Spleen (tissue), 11 donors: ENCODE measurements at regions not wholly inside any gene's neighbourhood (a gene's known extent, or its start where the extent isn't known, plus 50 kb on each side); places are given as distances from the start of the nearest gene placed in this dataset.
A peak's percentile ranks its signal among the peaks of the same experiment; 100 is the strongest.

Experiments used
- DNase-seq: peaks from one replicate; pipeline ENCODE4 v3.0.0-alpha.2; 2020
- H3K27ac ChIP-seq, 8 donors: fragments of 200-600 bp; sonication (generic) in 7 of 8; 1 replicate in 4 of 8; 2 replicates in 4 of 8; pipeline versions ENCODE4 v1.5.0 to v1.8.0; 2016 to 2021; ENCODE audit warnings: inconsistent platforms in 4 of 8, mild to moderate bottlenecking in 4 of 8, moderate library complexity in 1 of 8
- H3K27me3 ChIP-seq, 7 donors: fragments of 200-600 bp; sonication (generic) in 6 of 7; replicated peaks in 1 of 7; 1 replicate in 4 of 7; 2 replicates in 3 of 7; pipeline versions ENCODE4 v1.5.0 to v1.8.0; 2016 to 2021; ENCODE audit warnings: inconsistent platforms in 3 of 7, mild to moderate bottlenecking in 1 of 7
- H3K36me3 ChIP-seq, 6 donors: fragments of 200-600 bp; sonication (generic) in 5 of 6; 1 replicate in 4 of 6; 2 replicates in 2 of 6; pipeline versions ENCODE4 v1.5.0 to v1.8.0; 2016 to 2021; ENCODE audit warnings: inconsistent platforms in 2 of 6
- H3K4me1 ChIP-seq, 6 donors: fragments of 200-600 bp; sonication (generic) in 5 of 6; 1 replicate in 3 of 6; 2 replicates in 3 of 6; pipeline versions ENCODE4 v1.5.0 to v1.8.0; 2016 to 2021; ENCODE audit warnings: inconsistent platforms in 3 of 6
- H3K4me3 ChIP-seq, 8 donors: fragments of 200-600 bp; sonication (generic) in 7 of 8; 1 replicate in 4 of 8; 2 replicates in 4 of 8; pipeline versions ENCODE4 v1.5.0 to v1.8.0; 2016 to 2021; ENCODE audit warnings: inconsistent platforms in 4 of 8, mild to moderate bottlenecking in 4 of 8, moderate library complexity in 2 of 8
- H3K9me3 ChIP-seq, 8 donors: fragments of 200-600 bp; sonication (generic) in 7 of 8; 1 replicate in 4 of 8; 2 replicates in 4 of 8; pipeline versions ENCODE4 v1.5.0 to v1.8.0; 2016 to 2021; ENCODE audit warnings: inconsistent platforms in 4 of 8
- CTCF ChIP-seq, 11 experiments: fragments of 200-600 bp in 7 of 11; fragments of 450-650 bp in 4 of 11; sonication (generic) in 4 of 11; IDR thresholded peaks in 8 of 11; conservative IDR thresholded peaks in 3 of 11; 1 replicate in 7 of 11; 2 replicates in 4 of 11; pipeline versions ENCODE4 v1.4.0 to v1.8.0; 2016 to 2021; ENCODE audit warnings: antibody characterized with exemption in 11 of 11, inconsistent platforms in 4 of 11, mild to moderate bottlenecking in 1 of 11
- POLR2A ChIP-seq, 3 donors: fragments of 450-650 bp; IDR thresholded peaks; one replicate each; pipeline ENCODE4 v1.5.1; 2017; ENCODE audit warnings: antibody characterized with exemption in 3 of 3, mild to moderate bottlenecking in 1 of 3
- POLR2AphosphoS5 ChIP-seq, 3 donors: sonication (generic); formaldehyde crosslinking; IDR thresholded peaks; one replicate each; pipeline ENCODE4 v1.5.1; 2017; ENCODE audit warnings: antibody characterized with exemption in 3 of 3
- WGBS, 5 donors: extraction: QIAGEN DNeasy Blood & Tissue Kit in 3 of 5; methylation state at CpG; one replicate each; pipeline versions ENCODE4 v1.1.5 to v1.1.7; 2013 to 2018; 5-methylcytosine and 5-hydroxymethylcytosine counted together
- intact Hi-C: fragments of 100-400 bp; cut with DNase I; formaldehyde crosslinking; loops from one replicate; pipeline ENCODE4 v1.15.0; 2023; ENCODE audit warnings: low total_unique reads
- donor health status: healthy with polysubstance abuse.
- donor health status: DM: no; HTN: no; CAD: no; lungs with moderate emphysema.
- donor health status: DM: no; HTN: no; CAD: no.
- donor health status: Bipolar disorder and iron deficiency.
- donor health status: healthy.
- donor health status: DM: no; HTN: no; CAD: no.
- donor health status: DM: yes; HTN: yes; CAD: no.

GRCh38 chr13:44112700-44113329 is 233.1 kb downstream of the LACC1 start:
- no peaks in the 10 kb centered on the region for H3K9me3 ChIP-seq
- intact Hi-C loops = no loop called here
- peaks cover 12 to 21% (median 14%) of the 10 kb centered on the region in 6 donors for H3K4me1 ChIP-seq
- WGBS, 5 donors = 75 to 85% (median 78%) methylated on average over 6 of the region's 6 CpGs
- peak overlapping the region in 2 of 8 donors; percentile 19 to 47 for H3K27ac ChIP-seq
- no peak for TF ChIP-seq CTCF (IDR thresholded peaks at IDR 0.05 in 8 of 11, conservative IDR thresholded peaks at IDR 0.05 in 3 of 11)
- TF ChIP-seq POLR2A (IDR thresholded peaks at IDR 0.05) = no peak
- TF ChIP-seq POLR2AphosphoS5 (IDR thresholded peaks at IDR 0.05) = no peak
- no peak for DNase-seq
- no peak overlapping the region for H3K4me3 ChIP-seq
- no peaks in the 10 kb centered on the region for H3K36me3 ChIP-seq
- H3K27me3 ChIP-seq = no peaks in the 10 kb centered on the region

- intact Hi-C loops = no loop called here
- 46 to 57% (median 50%) methylated on average over 7 of the region's 7 CpGs for WGBS, 5 donors
- no peaks in the 10 kb centered on the region for H3K36me3 ChIP-seq
- TF ChIP-seq CTCF (IDR thresholded peaks at IDR 0.05 in 8 of 11, conservative IDR thresholded peaks at IDR 0.05 in 3 of 11) (no peak), POLR2A (IDR thresholded peaks at IDR 0.05) (no peak), POLR2AphosphoS5 (IDR thresholded peaks at IDR 0.05) (no peak)
- H3K9me3 ChIP-seq = no peaks in the 10 kb centered on the region
- H3K4me1 ChIP-seq = peaks cover 16 to 31% (median 17%) of the 10 kb centered on the region in 6 donors
- H3K27me3 ChIP-seq = no peaks in the 10 kb centered on the region
- H3K27ac ChIP-seq = peak overlapping the region; percentile 33 to 73 (median 60)
- H3K4me3 ChIP-seq = no peak overlapping the region
- DNase-seq = no peak
Measured at GRCh38 chr13:44116562-44117332, 237.0 kb downstream of the LACC1 start.

- Histone ChIP-seq H3K4me3 (peak overlapping the region in 1 of 8 donors; percentile 4), H3K4me1 (peaks cover 16 to 31% (median 17%) of the 10 kb centered on the region in 6 donors), H3K27ac (peak overlapping the region; percentile 33 to 73 (median 60)), H3K9me3 (no peaks in the 10 kb centered on the region), H3K36me3 (no peaks in the 10 kb centered on the region), H3K27me3 (no peaks in the 10 kb centered on the region)
- DNase-seq = no peak
- 1 to 2% (median 2%) methylated on average over 3 of the region's 3 CpGs for WGBS, 5 donors
- TF ChIP-seq POLR2AphosphoS5 (IDR thresholded peaks at IDR 0.05) (no peak), POLR2A (IDR thresholded peaks at IDR 0.05) (no peak), CTCF (IDR thresholded peaks at IDR 0.05 in 8 of 11, conservative IDR thresholded peaks at IDR 0.05 in 3 of 11) (no peak)
- intact Hi-C loops = no loop called here
Measured at GRCh38 chr13:44117351-44117750, 237.6 kb downstream of the LACC1 start.

- peaks cover 0 to 1% (median under 1%) of the 10 kb centered on the region in 8 donors for H3K9me3 ChIP-seq
- H3K36me3 ChIP-seq = no peaks in the 10 kb centered on the region
- intact Hi-C loops = no loop called here
- no peak overlapping the region for H3K4me3 ChIP-seq
- 46 to 66% (median 58%) methylated on average over 2 of the region's 2 CpGs for WGBS, 5 donors
- H3K27ac ChIP-seq = peak overlapping the region in 7 of 8 donors; percentile 33 to 73 (median 61)
- peaks cover 16 to 31% (median 17%) of the 10 kb centered on the region in 6 donors for H3K4me1 ChIP-seq
- H3K27me3 ChIP-seq = no peaks in the 10 kb centered on the region
- TF ChIP-seq CTCF (IDR thresholded peaks at IDR 0.05 in 8 of 11, conservative IDR thresholded peaks at IDR 0.05 in 3 of 11) (no peak), POLR2AphosphoS5 (IDR thresholded peaks at IDR 0.05) (no peak), POLR2A (IDR thresholded peaks at IDR 0.05) (no peak)
- DNase-seq = no peak
Measured at GRCh38 chr13:44117816-44118215, 238.1 kb downstream of the LACC1 start.
